Prostate gland (tissue), 2 donors: ENCODE measurements at regions not wholly inside any gene's neighbourhood (a gene's known extent, or its start where the extent isn't known, plus 50 kb on each side); places are given as distances from the start of the nearest gene placed in this dataset.

Experiments
- DNase-seq: peaks from one replicate; pipeline ENCODE4 v3.0.0-alpha.2; 2019; ENCODE audit warnings: low spot score
- H3K27ac ChIP-seq, 2 donors: fragments of 200-600 bp; sonication (generic); 2 replicates each; pipeline ENCODE4 v1.5.1; 2017 to 2019
- H3K27me3 ChIP-seq: fragments of 200-600 bp; sonication (generic); replicated peaks from 2 replicates; pipeline ENCODE4 v1.5.1; 2019; ENCODE audit not compliant: insufficient read depth
- H3K36me3 ChIP-seq, 2 donors: fragments of 200-600 bp; sonication (generic); 1 replicate in 1 of 2; 2 replicates in 1 of 2; pipeline versions ENCODE4 v1.5.1 to v1.8.1; 2017 to 2019
- H3K4me1 ChIP-seq: fragments of 200-600 bp; sonication (generic); replicated peaks from 2 replicates; pipeline ENCODE4 v1.5.1; 2019
- H3K4me3 ChIP-seq, 2 donors: fragments of 200-600 bp; sonication (generic); 2 replicates each; pipeline ENCODE4 v1.5.1; 2017 to 2019
- H3K9me3 ChIP-seq: fragments of 200-600 bp; sonication (generic); 2 replicates; pipeline ENCODE4 v1.5.1; 2017
- POLR2A ChIP-seq: fragments of 450-650 bp; IDR thresholded peaks from one replicate; pipeline ENCODE4 v1.6.1; 2016; ENCODE audit warnings: antibody characterized with exemption, mild to moderate bottlenecking
- POLR2AphosphoS5 ChIP-seq: sonication (generic); formaldehyde crosslinking; IDR thresholded peaks from one replicate; pipeline ENCODE4 v1.6.1; 2017; ENCODE audit warnings: antibody characterized with exemption
- WGBS: methylation state at CpG from one replicate; pipeline ENCODE4 v1.1.5; 2018; 5-methylcytosine and 5-hydroxymethylcytosine counted together
- intact Hi-C: fragments of 100-400 bp; cut with DNase I; formaldehyde crosslinking; loops from one replicate; pipeline ENCODE4 v1.14.2; 2022
- TF ChIP-seq, protein P1 (sequence below), 4 experiments: fragments of 200-600 bp in 2 of 4; fragments of 450-650 bp in 2 of 4; sonication (generic) in 2 of 4; IDR thresholded peaks; 1 replicate in 3 of 4; 2 replicates in 1 of 4; pipeline ENCODE4 v1.5.1; 2016 to 2019; ENCODE audit warnings: antibody characterized with exemption in 4 of 4, mild to moderate bottlenecking in 2 of 4, moderate library complexity in 2 of 4

DNA sequence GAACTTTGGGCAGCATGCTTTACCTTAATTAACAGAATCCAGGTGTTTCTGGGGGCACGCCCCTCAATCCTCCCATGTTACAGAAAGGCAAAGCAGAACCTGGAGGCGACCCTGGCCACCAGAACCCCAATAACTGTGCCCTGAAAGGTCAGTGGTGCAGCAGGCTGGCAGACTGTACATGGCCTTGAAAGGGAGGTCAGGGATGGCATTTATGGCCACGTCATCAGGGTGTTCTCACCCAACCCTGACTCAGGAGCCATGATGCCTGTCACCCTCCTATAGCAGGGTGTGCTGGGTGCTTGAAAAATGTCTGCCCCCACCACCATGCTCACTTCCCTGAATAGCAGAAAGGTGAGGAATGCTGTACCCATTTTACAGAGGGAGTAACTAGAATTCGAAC lies 177.7 kb downstream of the TMEM132E start:
- H3K36me3 ChIP-seq = no peaks in the 10 kb centered on the region
- H3K4me1 ChIP-seq = no peaks in the 10 kb centered on the region
- no peak overlapping the region for H3K27ac ChIP-seq
- no peak overlapping the region for H3K4me3 ChIP-seq
- H3K27me3 ChIP-seq = no peaks in the 10 kb centered on the region
- intact Hi-C loops = no loop called here
- H3K9me3 ChIP-seq = no peaks in the 10 kb centered on the region
- WGBS = 74% methylated on average over 4 of the region's 4 CpGs
- TF ChIP-seq POLR2AphosphoS5 (no peak), POLR2A (no peak)
- TF ChIP-seq, protein P1, sequence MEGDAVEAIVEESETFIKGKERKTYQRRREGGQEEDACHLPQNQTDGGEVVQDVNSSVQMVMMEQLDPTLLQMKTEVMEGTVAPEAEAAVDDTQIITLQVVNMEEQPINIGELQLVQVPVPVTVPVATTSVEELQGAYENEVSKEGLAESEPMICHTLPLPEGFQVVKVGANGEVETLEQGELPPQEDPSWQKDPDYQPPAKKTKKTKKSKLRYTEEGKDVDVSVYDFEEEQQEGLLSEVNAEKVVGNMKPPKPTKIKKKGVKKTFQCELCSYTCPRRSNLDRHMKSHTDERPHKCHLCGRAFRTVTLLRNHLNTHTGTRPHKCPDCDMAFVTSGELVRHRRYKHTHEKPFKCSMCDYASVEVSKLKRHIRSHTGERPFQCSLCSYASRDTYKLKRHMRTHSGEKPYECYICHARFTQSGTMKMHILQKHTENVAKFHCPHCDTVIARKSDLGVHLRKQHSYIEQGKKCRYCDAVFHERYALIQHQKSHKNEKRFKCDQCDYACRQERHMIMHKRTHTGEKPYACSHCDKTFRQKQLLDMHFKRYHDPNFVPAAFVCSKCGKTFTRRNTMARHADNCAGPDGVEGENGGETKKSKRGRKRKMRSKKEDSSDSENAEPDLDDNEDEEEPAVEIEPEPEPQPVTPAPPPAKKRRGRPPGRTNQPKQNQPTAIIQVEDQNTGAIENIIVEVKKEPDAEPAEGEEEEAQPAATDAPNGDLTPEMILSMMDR (IDR thresholded peaks at IDR 0.05) = no peak
- DNase-seq = no peak

DNA sequence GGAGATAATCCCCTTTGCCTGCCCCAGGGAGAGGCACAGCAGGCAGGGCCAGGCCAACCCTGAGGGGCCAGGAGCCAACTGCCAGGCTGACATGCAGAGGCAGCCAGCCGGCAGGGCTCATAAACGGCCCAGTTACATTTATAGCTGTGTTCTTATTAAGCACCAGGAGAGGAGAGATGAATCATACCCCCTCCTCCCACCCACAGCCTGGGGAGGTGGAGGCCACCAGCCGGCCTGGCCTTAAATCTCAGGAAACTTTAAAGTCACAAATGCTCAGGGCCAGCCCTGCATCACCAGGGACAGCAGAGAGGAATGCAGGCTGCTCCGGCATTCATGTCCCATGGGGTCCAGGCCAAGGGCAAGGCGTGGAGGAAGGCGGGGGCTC lies 177.2 kb downstream of the TMEM132E start:
- Histone ChIP-seq H3K36me3 (no peaks in the 10 kb centered on the region), H3K27ac (no peak overlapping the region), H3K4me1 (no peaks in the 10 kb centered on the region), H3K4me3 (no peak overlapping the region), H3K27me3 (no peaks in the 10 kb centered on the region), H3K9me3 (no peaks in the 10 kb centered on the region)
- intact Hi-C loops = no loop called here
- no peak for DNase-seq
- no peak for TF ChIP-seq POLR2AphosphoS5
- no peak for TF ChIP-seq POLR2A
- TF ChIP-seq, protein P1 (IDR thresholded peaks at IDR 0.05) = no peak
- 24% methylated on average over 6 of the region's 6 CpGs for WGBS

DNA sequence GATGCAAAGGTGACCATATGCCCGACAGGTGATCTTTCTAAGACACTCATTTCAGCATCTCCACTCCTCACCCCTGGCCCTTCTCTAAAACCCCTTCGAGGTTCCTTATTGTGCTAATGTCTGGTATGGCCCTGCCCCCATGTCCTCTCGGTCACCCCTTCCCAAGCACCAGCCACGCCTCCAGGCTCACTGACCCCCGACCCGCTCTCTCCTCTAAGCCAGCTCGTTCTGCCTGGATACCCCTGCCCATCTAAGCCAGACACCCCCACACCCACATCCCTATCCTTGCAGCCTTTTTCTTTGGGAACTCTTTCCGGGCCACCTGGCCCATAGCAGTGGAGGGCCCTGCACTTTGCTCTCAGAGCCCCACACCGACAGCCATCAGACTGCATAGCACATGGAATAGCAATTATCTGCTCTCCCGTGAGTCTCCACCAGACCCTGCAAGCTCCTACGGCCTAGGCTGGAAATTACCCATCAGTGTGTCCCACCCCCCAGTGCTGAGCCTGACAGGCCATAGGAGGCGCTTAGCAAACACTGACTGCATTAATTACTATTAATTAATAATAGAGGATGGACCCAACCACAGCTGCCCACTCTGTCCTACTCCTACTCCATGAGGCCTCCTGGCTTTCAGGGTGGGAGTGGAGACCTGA lies 176.7 kb downstream of the TMEM132E start:
- H3K36me3 ChIP-seq = no peaks in the 10 kb centered on the region
- no peaks in the 10 kb centered on the region for H3K9me3 ChIP-seq
- DNase-seq = no peak
- H3K4me3 ChIP-seq = no peak overlapping the region
- no peaks in the 10 kb centered on the region for H3K4me1 ChIP-seq
- TF ChIP-seq POLR2AphosphoS5 (no peak), POLR2A (no peak)
- TF ChIP-seq, protein P1 (IDR thresholded peaks at IDR 0.05) = no peak
- H3K27ac ChIP-seq = no peak overlapping the region
- no peaks in the 10 kb centered on the region for H3K27me3 ChIP-seq
- WGBS = 58% methylated on average over 12 of the region's 12 CpGs
- intact Hi-C loops = no loop called here

DNA sequence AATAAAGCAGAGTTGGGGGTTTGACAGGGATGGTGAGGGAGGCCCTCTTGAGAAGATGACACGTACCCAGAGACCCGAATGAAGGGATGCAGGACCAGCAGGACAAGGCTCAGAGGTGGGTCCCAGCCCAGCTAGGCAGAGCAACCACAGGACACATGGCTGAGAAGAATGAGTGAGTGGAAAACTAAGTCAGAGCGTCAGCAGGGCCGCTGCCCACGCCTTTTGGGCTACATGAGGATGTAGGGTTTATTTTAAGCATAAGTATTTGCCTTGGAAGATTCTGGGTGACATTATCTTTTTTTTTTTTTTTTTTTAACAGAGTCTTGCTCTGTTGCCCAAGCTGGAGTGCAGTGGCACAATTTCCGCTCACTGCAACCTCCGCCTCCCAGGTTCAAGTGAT lies 176.0 kb downstream of the TMEM132E start:
- H3K9me3 ChIP-seq = no peaks in the 10 kb centered on the region
- TF ChIP-seq POLR2A (no peak), POLR2AphosphoS5 (no peak)
- TF ChIP-seq, protein P1 (IDR thresholded peaks at IDR 0.05) = no peak
- no peaks in the 10 kb centered on the region for H3K36me3 ChIP-seq
- H3K4me1 ChIP-seq = no peaks in the 10 kb centered on the region
- no peak overlapping the region for H3K27ac ChIP-seq
- no peaks in the 10 kb centered on the region for H3K27me3 ChIP-seq
- no peak for DNase-seq
- H3K4me3 ChIP-seq = no peak overlapping the region
- intact Hi-C loops = no loop called here
- 86% methylated on average over 7 of the region's 7 CpGs for WGBS

DNA sequence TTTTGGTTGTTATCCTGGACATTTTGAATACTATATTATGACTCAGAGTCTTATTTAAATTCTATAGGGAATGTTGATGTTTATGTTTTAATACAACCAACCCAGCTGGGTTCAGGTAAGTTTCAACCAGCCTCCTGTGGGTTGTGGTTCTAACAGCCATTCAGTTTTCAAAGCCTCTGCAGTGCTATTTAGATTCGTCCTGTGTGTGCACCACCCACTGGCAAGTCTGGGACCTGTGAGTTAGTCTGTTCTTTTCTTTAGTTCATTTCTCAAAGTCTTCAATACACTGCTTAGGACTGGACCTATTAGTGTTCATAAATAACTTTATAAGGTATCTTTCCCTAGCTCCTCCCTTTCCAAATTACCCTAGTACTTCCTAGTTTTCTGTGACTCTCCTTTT lies 170.6 kb downstream of the TMEM132E start:
- Histone ChIP-seq H3K27ac (no peak overlapping the region), H3K9me3 (no peaks in the 10 kb centered on the region), H3K27me3 (no peaks in the 10 kb centered on the region), H3K36me3 (no peaks in the 10 kb centered on the region), H3K4me1 (no peaks in the 10 kb centered on the region), H3K4me3 (no peak overlapping the region)
- TF ChIP-seq POLR2A = no peak
- TF ChIP-seq, protein P1 (IDR thresholded peaks at IDR 0.05) = no peak
- no peak for TF ChIP-seq POLR2AphosphoS5
- intact Hi-C loops = no loop called here
- WGBS = 42% methylated on average over 1 of the region's 1 CpG
- no peak for DNase-seq
